Stimulated activated naive CD8-positive, alpha-beta T cell treated with anti-CD3 and anti-CD28 coated beads, Interleukin-15, Interleukin-2, amounts not matched to agents 100 U/mL and 50 U/mL, for 24 hours (primary cell): ENCODE measurements at regions not wholly inside any gene's neighbourhood (a gene's known extent, or its start where the extent isn't known, plus 50 kb on each side); places are given as distances from the start of the nearest gene placed in this dataset.

Experiments used
- ATAC-seq: fragments of 150-1000 bp; cut with Tn5 transposase; one replicate; pipeline ENCODE4 v1.10.0; 2021
- DNase-seq: peaks from one replicate; pipeline ENCODE4 v3.0.0; 2021

- no peak for ATAC-seq
- no peak for DNase-seq
These were observed 260.4 kb upstream of the TTC14 start for GRCh38 chr3:180341516-180341915.

GRCh38 chr3:180351601-180352000 lies 250.4 kb upstream of the TTC14 start:
- no peak for ATAC-seq
- DNase-seq, result no peak

- no peak for DNase-seq
- ATAC-seq, result no peak
These were observed 249.7 kb upstream of the TTC14 start for GRCh38 chr3:180352261-180352660.

GRCh38 chr3:180354214-180354613 lies 247.7 kb upstream of the TTC14 start:
- ATAC-seq (no peak), DNase-seq (no peak)

- DNase-seq (no peak), ATAC-seq (no peak)
These were observed 243.8 kb upstream of the TTC14 start for GRCh38 chr3:180358179-180358578.

GRCh38 chr3:180359061-180359952 lies 242.7 kb upstream of the TTC14 start:
- DNase-seq (no peak), ATAC-seq (no peak)

GRCh38 chr3:180359953-180360279 lies 242.0 kb upstream of the TTC14 start:
- ATAC-seq (no peak), DNase-seq (no peak)

- DNase-seq (no peak), ATAC-seq (no peak)
These were observed 239.9 kb upstream of the TTC14 start for GRCh38 chr3:180362081-180362480.

- ATAC-seq (no peak), DNase-seq (no peak)
These were observed 226.1 kb upstream of the TTC14 start for GRCh38 chr3:180375831-180376230.

GRCh38 chr3:180378496-180378895 lies 223.5 kb upstream of the TTC14 start:
- ATAC-seq (no peak), DNase-seq (no peak)

GRCh38 chr3:180382638-180383180 lies 219.3 kb upstream of the TTC14 start:
- ATAC-seq (no peak), DNase-seq (no peak)

- no peak for ATAC-seq
- no peak for DNase-seq
These were observed 218.5 kb upstream of the TTC14 start for GRCh38 chr3:180383332-180384020.

GRCh38 chr3:180390313-180390712 lies 211.7 kb upstream of the TTC14 start:
- no peak for DNase-seq
- no peak for ATAC-seq

- DNase-seq (no peak), ATAC-seq (no peak)
These were observed 211.0 kb upstream of the TTC14 start for GRCh38 chr3:180391001-180391400.

GRCh38 chr3:180401226-180401625 lies 200.7 kb upstream of the TTC14 start:
- no peak for DNase-seq
- no peak for ATAC-seq

GRCh38 chr3:180402471-180403073 lies 199.4 kb upstream of the TTC14 start:
- no peak for DNase-seq
- no peak for ATAC-seq

GRCh38 chr3:180403156-180403555 lies 198.8 kb upstream of the TTC14 start:
- no peak for ATAC-seq
- no peak for DNase-seq

- DNase-seq, result no peak
- no peak for ATAC-seq
These were observed 193.3 kb upstream of the TTC14 start for GRCh38 chr3:180408654-180409053.

GRCh38 chr3:180409170-180409569 lies 192.8 kb upstream of the TTC14 start:
- DNase-seq, result no peak
- no peak for ATAC-seq

GRCh38 chr3:180409883-180410282 lies 192.1 kb upstream of the TTC14 start:
- ATAC-seq (no peak), DNase-seq (no peak)

- no peak for DNase-seq
- no peak for ATAC-seq
These were observed 187.8 kb upstream of the TTC14 start for GRCh38 chr3:180414157-180414556.

- DNase-seq (no peak), ATAC-seq (no peak)
These were observed 185.8 kb upstream of the TTC14 start for GRCh38 chr3:180416111-180416594.

GRCh38 chr3:180417241-180417640 lies 184.7 kb upstream of the TTC14 start:
- DNase-seq, result no peak
- no peak for ATAC-seq
